ENCODE measurements at regions not wholly inside any gene's neighbourhood (a gene's known extent, or its start where the extent isn't known, plus 50 kb on each side); places are given as distances from the start of the nearest gene placed in this dataset.

DNA sequence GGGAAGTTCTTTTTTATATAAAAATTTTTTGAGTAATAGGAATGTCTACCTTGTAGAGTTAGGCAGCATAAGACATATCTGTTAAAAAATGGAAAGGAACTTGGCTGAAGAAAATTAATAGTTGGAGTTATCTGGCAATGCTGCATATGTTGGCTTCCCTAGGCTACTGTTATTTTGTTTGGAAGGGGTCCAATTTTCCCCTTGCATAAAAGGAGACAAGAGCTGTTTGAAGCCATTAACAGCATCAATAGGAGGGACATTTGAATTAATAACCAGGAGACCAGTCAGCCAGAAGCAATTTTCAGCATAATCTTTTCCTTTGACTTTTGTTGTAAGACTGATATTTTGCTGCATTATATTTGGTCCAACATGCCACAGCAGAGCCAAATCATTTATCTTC, 80.9 kb upstream of the TAB2 start:
- Histone ChIP-seq H3K4me1 (ENCODE audit: low read depth) (peaks cover 13% of the 10 kb centered on the region), H3K27me3 (no peaks in the 10 kb centered on the region), H3K4me3 (no peak overlapping the region), H3K27ac (no peak overlapping the region), H3K9me3 (ENCODE audit: low read depth) (no peaks in the 10 kb centered on the region), H3K36me3 (no peaks in the 10 kb centered on the region)
- no peak for TF ChIP-seq CTCF (IDR thresholded peaks at IDR 0.05; ENCODE audit: low read depth, low read length)
- DNase-seq (ENCODE audit: low read depth in 1 of 2, low spot score in 1 of 2), result peak in 1 of 2 donors; percentile 88

DNA sequence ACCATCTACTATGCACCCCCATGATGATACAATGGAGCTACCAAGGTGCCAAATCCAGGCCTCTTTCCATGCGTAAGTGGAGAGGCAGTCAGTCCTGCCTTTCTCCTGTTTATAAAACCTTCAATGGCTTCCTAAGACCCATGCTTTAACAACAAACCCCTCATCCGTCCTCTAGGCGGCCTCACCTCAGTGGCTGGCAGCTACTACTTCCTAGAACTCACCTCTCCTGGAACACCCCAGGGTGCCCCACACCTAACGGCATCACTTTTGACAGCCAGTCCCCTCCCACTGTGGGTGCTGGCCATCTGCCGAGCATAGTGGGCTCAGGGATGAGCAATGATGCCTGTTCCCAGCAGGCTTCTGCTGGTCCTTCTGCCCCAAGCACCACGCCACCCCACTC, 80.0 kb upstream of the TAB2 start:
- H3K27me3 ChIP-seq, result no peaks in the 10 kb centered on the region
- no peaks in the 10 kb centered on the region for H3K9me3 ChIP-seq (ENCODE audit: low read depth)
- DNase-seq (ENCODE audit: low read depth in 1 of 2, low spot score in 1 of 2), result no peak
- no peak overlapping the region for H3K4me3 ChIP-seq
- no peaks in the 10 kb centered on the region for H3K36me3 ChIP-seq
- no peak for TF ChIP-seq CTCF (IDR thresholded peaks at IDR 0.05; ENCODE audit: low read depth, low read length)
- H3K27ac ChIP-seq, result no peak overlapping the region
- H3K4me1 ChIP-seq (ENCODE audit: low read depth), result peaks cover 13% of the 10 kb centered on the region

GRCh38 chr6:149239573-149240209, 77.8 kb upstream of the TAB2 start:
- no peak overlapping the region for H3K4me3 ChIP-seq
- no peak for TF ChIP-seq CTCF (IDR thresholded peaks at IDR 0.05; ENCODE audit: low read depth, low read length)
- DNase-seq (ENCODE audit: low read depth in 1 of 2, low spot score in 1 of 2), result no peak
- no peaks in the 10 kb centered on the region for H3K27me3 ChIP-seq
- H3K4me1 ChIP-seq (ENCODE audit: low read depth), result peaks cover 5% of the 10 kb centered on the region
- H3K9me3 ChIP-seq (ENCODE audit: low read depth), result no peaks in the 10 kb centered on the region
- no peak overlapping the region for H3K27ac ChIP-seq
- H3K36me3 ChIP-seq, result no peaks in the 10 kb centered on the region

DNA sequence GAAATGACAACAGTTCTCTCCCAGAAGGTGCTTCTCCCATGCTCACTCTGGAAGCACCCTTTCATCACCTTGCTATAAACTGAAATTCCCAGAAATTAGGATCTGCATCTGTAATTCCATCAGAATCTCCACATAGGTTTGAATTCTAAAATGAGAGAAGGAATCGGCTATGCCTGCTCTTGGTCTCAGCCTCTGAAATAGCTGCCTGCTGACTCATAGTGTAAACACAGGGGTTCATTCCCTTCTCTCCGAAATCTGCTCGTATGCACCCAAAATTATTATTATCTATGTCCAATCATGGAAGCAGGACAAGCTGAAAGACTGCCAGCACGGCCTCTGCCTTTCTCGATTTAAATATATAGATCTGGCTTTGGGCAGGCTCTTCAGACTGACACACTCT, 74.6 kb upstream of the TAB2 start:
- no peak for TF ChIP-seq CTCF (IDR thresholded peaks at IDR 0.05; ENCODE audit: low read depth, low read length)
- Histone ChIP-seq H3K36me3 (no peaks in the 10 kb centered on the region), H3K27ac (no peak overlapping the region), H3K4me1 (ENCODE audit: low read depth) (no peaks in the 10 kb centered on the region), H3K9me3 (ENCODE audit: low read depth) (no peaks in the 10 kb centered on the region), H3K27me3 (no peaks in the 10 kb centered on the region), H3K4me3 (no peak overlapping the region)
- peak in 1 of 2 donors; percentile 25 for DNase-seq (ENCODE audit: low read depth in 1 of 2, low spot score in 1 of 2)

DNA sequence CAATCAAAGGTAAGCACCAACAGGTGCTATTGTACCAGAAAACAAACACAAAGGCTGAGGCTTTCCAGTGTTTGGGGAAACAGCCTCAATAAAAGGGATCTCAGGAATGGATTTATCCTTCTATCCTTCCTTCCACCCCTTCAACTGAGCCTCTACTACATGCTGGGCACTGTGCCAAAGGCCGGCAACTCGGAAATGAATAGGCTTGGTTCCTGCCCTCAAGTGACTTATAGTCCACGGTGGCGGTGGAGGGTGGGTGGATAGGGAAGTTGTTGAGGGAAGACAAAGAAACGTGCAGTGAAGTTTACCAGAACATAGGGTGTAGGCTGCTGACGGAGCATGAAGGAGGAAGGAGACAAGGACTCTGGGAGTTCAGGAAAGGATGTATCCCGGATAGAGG, 73.4 kb upstream of the TAB2 start:
- Histone ChIP-seq H3K9me3 (ENCODE audit: low read depth) (no peaks in the 10 kb centered on the region), H3K36me3 (no peaks in the 10 kb centered on the region), H3K27ac (no peak overlapping the region), H3K4me3 (no peak overlapping the region), H3K27me3 (no peaks in the 10 kb centered on the region), H3K4me1 (ENCODE audit: low read depth) (peaks cover 4% of the 10 kb centered on the region)
- no peak for TF ChIP-seq CTCF (IDR thresholded peaks at IDR 0.05; ENCODE audit: low read depth, low read length)
- DNase-seq (ENCODE audit: low read depth in 1 of 2, low spot score in 1 of 2), result no peak

Measured in cardiac muscle cell (in vitro differentiated cells and primary cell).